ENCODE measurements at regions not wholly inside any gene's neighbourhood (a gene's known extent, or its start where the extent isn't known, plus 50 kb on each side); places are given as distances from the start of the nearest gene placed in this dataset.

DNA sequence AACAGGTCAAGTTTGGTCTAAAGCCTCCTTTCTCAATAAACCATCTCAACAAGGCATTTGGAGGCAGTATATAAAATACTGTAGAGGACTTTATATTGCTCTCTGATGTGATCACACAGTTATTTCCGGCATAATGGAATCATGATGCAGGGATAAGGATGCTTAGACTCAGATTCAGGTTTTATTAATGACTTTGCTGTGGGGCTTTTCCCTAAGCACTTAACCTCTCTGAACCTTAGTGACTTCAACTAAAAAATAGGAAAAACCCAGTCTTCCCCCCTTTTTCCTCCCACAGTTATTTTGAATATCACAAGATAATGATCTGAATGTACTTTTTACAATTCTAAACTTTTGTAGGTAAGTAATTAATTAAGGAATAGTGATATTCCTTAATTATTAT is 94.8 kb upstream of the TENM4 start:
- TF ChIP-seq, protein P1, sequence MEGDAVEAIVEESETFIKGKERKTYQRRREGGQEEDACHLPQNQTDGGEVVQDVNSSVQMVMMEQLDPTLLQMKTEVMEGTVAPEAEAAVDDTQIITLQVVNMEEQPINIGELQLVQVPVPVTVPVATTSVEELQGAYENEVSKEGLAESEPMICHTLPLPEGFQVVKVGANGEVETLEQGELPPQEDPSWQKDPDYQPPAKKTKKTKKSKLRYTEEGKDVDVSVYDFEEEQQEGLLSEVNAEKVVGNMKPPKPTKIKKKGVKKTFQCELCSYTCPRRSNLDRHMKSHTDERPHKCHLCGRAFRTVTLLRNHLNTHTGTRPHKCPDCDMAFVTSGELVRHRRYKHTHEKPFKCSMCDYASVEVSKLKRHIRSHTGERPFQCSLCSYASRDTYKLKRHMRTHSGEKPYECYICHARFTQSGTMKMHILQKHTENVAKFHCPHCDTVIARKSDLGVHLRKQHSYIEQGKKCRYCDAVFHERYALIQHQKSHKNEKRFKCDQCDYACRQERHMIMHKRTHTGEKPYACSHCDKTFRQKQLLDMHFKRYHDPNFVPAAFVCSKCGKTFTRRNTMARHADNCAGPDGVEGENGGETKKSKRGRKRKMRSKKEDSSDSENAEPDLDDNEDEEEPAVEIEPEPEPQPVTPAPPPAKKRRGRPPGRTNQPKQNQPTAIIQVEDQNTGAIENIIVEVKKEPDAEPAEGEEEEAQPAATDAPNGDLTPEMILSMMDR (IDR thresholded peaks at IDR 0.05; ENCODE audit: low read depth, low read length): no peak
- no peak for DNase-seq (ENCODE audit: low read depth, low spot score)
- no peaks in the 10 kb centered on the region for H3K27me3 ChIP-seq (ENCODE audit: control insufficient read depth, insufficient read depth, low read length)
- ChIA-PET POLR2A (no interaction called here), CTCF (no interaction called here)
- no peak overlapping the region for H3K4me3 ChIP-seq (ENCODE audit: low read depth, low read length)
- no peaks in the 10 kb centered on the region for H3K9me3 ChIP-seq (ENCODE audit: control insufficient read depth, insufficient read depth, low read length)
- H3K27ac ChIP-seq (ENCODE audit: low read depth, low read length): no peak overlapping the region

DNA sequence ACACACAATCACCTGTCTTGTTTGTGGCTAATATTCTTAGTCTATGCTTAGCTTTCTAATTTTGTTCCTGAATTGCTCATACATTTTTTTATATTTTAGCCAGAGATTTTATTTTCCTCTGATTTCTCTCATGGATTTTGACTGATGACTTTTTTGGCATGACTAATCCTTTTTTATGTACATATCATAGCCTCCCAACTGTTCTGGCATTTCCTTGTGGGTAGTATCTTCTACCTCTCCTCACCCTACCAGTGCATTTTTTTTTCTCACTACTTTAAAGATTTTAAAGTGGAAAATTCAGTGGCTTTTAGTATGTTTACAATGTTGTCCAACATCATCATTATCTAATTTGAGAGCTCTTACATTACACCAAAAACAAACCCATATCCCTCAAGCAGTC is 84.4 kb upstream of the TENM4 start:
- TF ChIP-seq, protein P1 (IDR thresholded peaks at IDR 0.05; ENCODE audit: low read depth, low read length): no peak
- ChIA-PET POLR2A (no interaction called here), CTCF (no interaction called here)
- DNase-seq (ENCODE audit: low read depth, low spot score): no peak
- no peak overlapping the region for H3K4me3 ChIP-seq (ENCODE audit: low read depth, low read length)
- H3K9me3 ChIP-seq (ENCODE audit: control insufficient read depth, insufficient read depth, low read length): no peaks in the 10 kb centered on the region
- H3K27ac ChIP-seq (ENCODE audit: low read depth, low read length): no peak overlapping the region
- no peaks in the 10 kb centered on the region for H3K27me3 ChIP-seq (ENCODE audit: control insufficient read depth, insufficient read depth, low read length)

DNA sequence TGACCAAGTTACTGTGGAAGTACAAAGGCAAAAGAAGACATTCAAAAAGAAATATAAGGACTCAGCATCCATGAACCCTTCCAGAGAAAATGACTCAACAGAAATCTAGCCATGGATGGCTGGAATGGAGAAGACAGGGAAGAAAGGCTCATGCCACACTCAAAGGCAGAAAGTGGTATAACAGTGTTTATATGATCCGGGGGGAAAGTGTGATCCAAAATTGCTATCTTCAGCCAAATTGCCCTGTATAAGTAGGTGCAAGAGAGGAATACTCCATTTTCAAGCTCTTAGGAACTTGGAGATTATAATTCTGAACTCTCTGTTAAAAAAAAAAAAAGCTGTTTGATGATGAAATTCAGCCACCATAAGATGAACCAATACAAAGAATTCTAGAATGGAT is 81.8 kb upstream of the TENM4 start:
- Histone ChIP-seq H3K27ac (ENCODE audit: low read depth, low read length) (no peak overlapping the region), H3K4me3 (ENCODE audit: low read depth, low read length) (no peak overlapping the region), H3K27me3 (ENCODE audit: control insufficient read depth, insufficient read depth, low read length) (no peaks in the 10 kb centered on the region), H3K9me3 (ENCODE audit: control insufficient read depth, insufficient read depth, low read length) (no peaks in the 10 kb centered on the region)
- TF ChIP-seq, protein P1 (IDR thresholded peaks at IDR 0.05; ENCODE audit: low read depth, low read length): no peak
- no peak for DNase-seq (ENCODE audit: low read depth, low spot score)
- POLR2A ChIA-PET: no interaction called here
- CTCF ChIA-PET: interaction anchor here (0.6 kb wide), 1 partner anchor 311 kb away, joined by 3 read pairs; no protein-coding TSS in a partner anchor

DNA sequence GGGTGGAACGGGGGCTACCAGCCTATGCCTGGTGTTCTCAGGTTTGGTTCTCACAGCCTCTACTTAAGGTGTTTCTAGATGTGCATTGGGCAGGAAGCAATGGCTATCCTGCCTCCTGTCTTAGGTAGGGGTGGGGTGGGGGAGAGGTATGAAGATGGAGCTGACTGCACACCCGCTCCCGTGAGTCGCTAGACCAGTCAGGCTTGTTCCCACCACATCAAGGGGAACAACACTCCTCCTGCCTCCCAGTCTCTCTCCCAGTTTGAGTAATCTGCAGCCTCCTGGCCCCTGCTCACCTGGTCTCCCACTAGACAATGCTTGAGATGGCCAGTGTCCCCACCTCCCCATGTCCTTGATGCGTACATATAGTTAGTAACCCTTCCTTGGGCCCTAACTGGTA is 79.3 kb upstream of the TENM4 start:
- Histone ChIP-seq H3K27ac (ENCODE audit: low read depth, low read length) (no peak overlapping the region), H3K4me3 (ENCODE audit: low read depth, low read length) (no peak overlapping the region), H3K27me3 (ENCODE audit: control insufficient read depth, insufficient read depth, low read length) (peaks cover 5% of the 10 kb centered on the region), H3K9me3 (ENCODE audit: control insufficient read depth, insufficient read depth, low read length) (no peaks in the 10 kb centered on the region)
- no peak for DNase-seq (ENCODE audit: low read depth, low spot score)
- TF ChIP-seq, protein P1 (IDR thresholded peaks at IDR 0.05; ENCODE audit: low read depth, low read length): no peak
- ChIA-PET CTCF (no interaction called here), POLR2A (no interaction called here)

DNA sequence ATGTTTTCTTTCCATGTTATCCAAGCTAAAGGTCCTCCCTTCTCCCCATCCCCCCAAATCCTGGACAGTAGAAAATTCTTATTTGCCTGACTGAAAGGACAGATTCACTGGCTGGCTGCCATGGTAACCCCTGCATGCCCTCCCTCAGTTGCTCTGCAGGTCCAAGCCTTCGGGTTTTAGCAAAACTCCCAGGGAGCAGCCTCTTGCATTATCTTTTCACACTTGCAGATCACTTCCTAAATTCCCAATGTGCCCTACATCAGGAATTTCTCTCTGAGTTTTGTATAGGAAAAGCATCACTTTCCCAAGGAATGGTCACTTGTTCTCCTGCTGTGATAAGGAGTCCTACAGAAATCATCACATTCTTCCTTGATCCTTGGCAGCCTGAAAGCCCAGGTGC is 75.0 kb upstream of the TENM4 start:
- CTCF ChIA-PET: interaction anchor here (1.7 kb wide), 1 partner anchor 22 kb away, joined by 7 read pairs; no protein-coding TSS in a partner anchor

More for the DNA sequence above, 75.0 kb upstream of the TENM4 start:
- no peak overlapping the region for H3K27ac ChIP-seq (ENCODE audit: low read depth, low read length)
- TF ChIP-seq, protein P1 (IDR thresholded peaks at IDR 0.05; ENCODE audit: low read depth, low read length): no peak
- POLR2A ChIA-PET: no interaction called here
- peaks cover 12% of the 10 kb centered on the region for H3K27me3 ChIP-seq (ENCODE audit: control insufficient read depth, insufficient read depth, low read length)
- no peak overlapping the region for H3K4me3 ChIP-seq (ENCODE audit: low read depth, low read length)
- no peaks in the 10 kb centered on the region for H3K9me3 ChIP-seq (ENCODE audit: control insufficient read depth, insufficient read depth, low read length)
- no peak for DNase-seq (ENCODE audit: low read depth, low spot score)
